NCI-H1092 treated with DMSO at 0.1 percent for 48 hours (cell line): ENCODE measurements at regions not wholly inside any gene's neighbourhood (a gene's known extent, or its start where the extent isn't known, plus 50 kb on each side); places are given as distances from the start of the nearest gene placed in this dataset.
"Not testable (repeated sequence)": the region's sequence is repeated elsewhere in the genome, so short reads cannot be mapped to it uniquely, and the experiment has no call there.

Experiments used
- DNase-seq: peaks from one replicate; lab custom pipeline; 2025; lab: John Stamatoyannopoulos, UW

GRCh38 chr2:187684174-187684573, 129.9 kb upstream of the TFPI start:
- no peak for DNase-seq

GRCh38 chr2:187686416-187687024, 132.3 kb upstream of the TFPI start:
- DNase-seq, result no peak

GRCh38 chr2:187687585-187687984, 133.3 kb upstream of the TFPI start:
- no peak for DNase-seq

GRCh38 chr2:187689372-187689771, 135.1 kb upstream of the TFPI start:
- DNase-seq, result no peak

GRCh38 chr2:187693923-187694322, 139.7 kb upstream of the TFPI start:
- DNase-seq, result no peak

GRCh38 chr2:187696644-187697043, 142.4 kb upstream of the TFPI start:
- not testable (repeated sequence) for DNase-seq

- DNase-seq, result no peak
Observed at GRCh38 chr2:187698374-187699110, 144.3 kb upstream of the TFPI start.

GRCh38 chr2:187702157-187702556, 147.9 kb upstream of the TFPI start:
- DNase-seq, result no peak

GRCh38 chr2:187708272-187708671, 154.0 kb upstream of the TFPI start:
- DNase-seq, result no peak

- DNase-seq, result no peak
Observed at GRCh38 chr2:187709065-187709464, 154.8 kb upstream of the TFPI start.

GRCh38 chr2:187710791-187711521, 156.7 kb upstream of the TFPI start:
- DNase-seq, result no peak

- no peak for DNase-seq
Observed at GRCh38 chr2:187715590-187715989, 161.4 kb upstream of the TFPI start.

- DNase-seq, result no peak
Observed at GRCh38 chr2:187716301-187716700, 162.1 kb upstream of the TFPI start.

GRCh38 chr2:187718092-187718491, 163.9 kb upstream of the TFPI start:
- DNase-seq, result no peak

- no peak for DNase-seq
Observed at GRCh38 chr2:187719510-187719909, 165.3 kb upstream of the TFPI start.

- DNase-seq, result no peak
Observed at GRCh38 chr2:187748958-187749357, 194.7 kb upstream of the TFPI start.

GRCh38 chr2:187749804-187750431, 195.7 kb upstream of the TFPI start:
- DNase-seq, result no peak

- no peak for DNase-seq
Observed at GRCh38 chr2:187768995-187769394, 214.8 kb upstream of the TFPI start.

- no peak for DNase-seq
Observed at GRCh38 chr2:187769437-187769836, 215.2 kb upstream of the TFPI start.

GRCh38 chr2:187774551-187775071, 220.4 kb upstream of the TFPI start:
- no peak for DNase-seq

GRCh38 chr2:187775196-187775595, 221.0 kb upstream of the TFPI start:
- no peak for DNase-seq

GRCh38 chr2:187775651-187776050, 221.4 kb upstream of the TFPI start:
- no peak for DNase-seq
